Fibroblast of lung (primary cell): ENCODE measurements at regions not wholly inside any gene's neighbourhood (a gene's known extent, or its start where the extent isn't known, plus 50 kb on each side); places are given as distances from the start of the nearest gene placed in this dataset.
"Not testable (repeated sequence)": the region's sequence is repeated elsewhere in the genome, so short reads cannot be mapped to it uniquely, and the experiment has no call there.

Experiments
- DNase-seq, 2 donors: peaks; one replicate each; pipeline versions ENCODE4 v3.0.0 to v3.0.0-alpha.2; 2010; ENCODE audit warnings: low read depth in 2 of 2
- H2AFZ ChIP-seq: 2 replicates; pipeline ENCODE4 v1.5.1; 2012; ENCODE audit warnings: low read length, control low read depth, inconsistent platforms
- H3K27ac ChIP-seq: 2 replicates; pipeline ENCODE4 v1.5.1; 2011; ENCODE audit warnings: low read length, control low read depth; ENCODE audit not compliant: insufficient read depth
- H3K27me3 ChIP-seq: 2 replicates; pipeline ENCODE4 v1.5.1; 2011; ENCODE audit warnings: mild to moderate bottlenecking, low read length; ENCODE audit not compliant: control insufficient read depth, insufficient read depth
- H3K36me3 ChIP-seq: 2 replicates; pipeline ENCODE4 v1.5.1; 2011; ENCODE audit warnings: low read length; ENCODE audit not compliant: control insufficient read depth, insufficient read depth
- H3K4me1 ChIP-seq: 2 replicates; pipeline ENCODE4 v1.5.1; 2011; ENCODE audit warnings: low read length; ENCODE audit not compliant: control insufficient read depth, insufficient read depth; ENCODE audit errors: extremely low read depth
- H3K4me2 ChIP-seq: 2 replicates; pipeline ENCODE4 v1.5.1; 2011; ENCODE audit warnings: low read length, control low read depth; ENCODE audit not compliant: insufficient read depth; ENCODE audit errors: extremely low read depth
- H3K4me3 ChIP-seq, 4 experiments: fragments of 200-600 bp in 1 of 4; sonication (generic) in 1 of 4; replicated peaks in 1 of 4; 2 replicates each; pipeline ENCODE4 v1.5.1; 2011 to 2016; ENCODE audit warnings: low read length in 4 of 4, low read depth in 3 of 4, mild to moderate bottlenecking in 3 of 4, control low read depth in 2 of 4, inconsistent platforms in 1 of 4, mixed read lengths in 1 of 4; ENCODE audit not compliant: insufficient read depth in 1 of 4; ENCODE audit errors: control extremely low read depth in 1 of 4
- H3K79me2 ChIP-seq: 2 replicates; pipeline ENCODE4 v1.5.1; 2012; ENCODE audit warnings: mild to moderate bottlenecking, low read length, inconsistent platforms; ENCODE audit not compliant: control insufficient read depth, insufficient read depth
- H3K9ac ChIP-seq: 2 replicates; pipeline ENCODE4 v1.5.1; 2011; ENCODE audit warnings: mild to moderate bottlenecking, low read length, control low read depth; ENCODE audit not compliant: insufficient read depth
- H3K9me3 ChIP-seq: 2 replicates; pipeline ENCODE4 v1.5.1; 2012; ENCODE audit warnings: low read depth, low read length; ENCODE audit not compliant: control insufficient read depth, insufficient read depth
- H4K20me1 ChIP-seq: 2 replicates; pipeline ENCODE4 v1.5.1; 2011; ENCODE audit warnings: low read length; ENCODE audit not compliant: control insufficient read depth, insufficient read depth; ENCODE audit errors: extremely low read depth
- CTCF ChIP-seq, 2 donors: IDR thresholded peaks in 1 of 2; conservative IDR thresholded peaks in 1 of 2; 1 replicate in 1 of 2; 2 replicates in 1 of 2; pipeline ENCODE4 v1.5.1; 2011 to 2012; ENCODE audit warnings: low read length in 2 of 2, control low read depth in 1 of 2, inconsistent platforms in 1 of 2, low read depth in 1 of 2, mild to moderate bottlenecking in 1 of 2
- EZH2 ChIP-seq: IDR thresholded peaks from 2 replicates; pipeline ENCODE4 v1.5.1; 2012; ENCODE audit warnings: low read length, control low read depth, mild to moderate bottlenecking; ENCODE audit errors: missing control alignments

GRCh38 chr3:109411547-109411946, 74.2 kb upstream of the DPPA4 start:
- H4K20me1 ChIP-seq, result no peaks in the 10 kb centered on the region
- no peaks in the 10 kb centered on the region for H3K27me3 ChIP-seq
- H2AFZ ChIP-seq, result no peak overlapping the region
- no peak for DNase-seq
- H3K36me3 ChIP-seq, result no peaks in the 10 kb centered on the region
- no peaks in the 10 kb centered on the region for H3K79me2 ChIP-seq
- TF ChIP-seq EZH2 (no peak), CTCF (conservative IDR thresholded peaks at IDR 0.05 in 1 of 2, IDR thresholded peaks at IDR 0.05 in 1 of 2; ENCODE audit: low read depth in 1 of 2, low read length in 2 of 2) (no peak)
- H3K4me2 ChIP-seq, result no peak overlapping the region
- no peak overlapping the region for H3K9ac ChIP-seq
- H3K9me3 ChIP-seq, result no peaks in the 10 kb centered on the region
- H3K4me3 ChIP-seq, result no peak overlapping the region
- no peak overlapping the region for H3K27ac ChIP-seq
- no peaks in the 10 kb centered on the region for H3K4me1 ChIP-seq

GRCh38 chr3:109396806-109397205, 59.5 kb upstream of the DPPA4 start:
- no peaks in the 10 kb centered on the region for H3K4me1 ChIP-seq
- peak in 1 of 2 donors; percentile 44 for DNase-seq
- no peak overlapping the region for H2AFZ ChIP-seq
- H3K36me3 ChIP-seq, result no peaks in the 10 kb centered on the region
- no peaks in the 10 kb centered on the region for H3K79me2 ChIP-seq
- TF ChIP-seq EZH2 (no peak), CTCF (conservative IDR thresholded peaks at IDR 0.05 in 1 of 2, IDR thresholded peaks at IDR 0.05 in 1 of 2; ENCODE audit: low read depth in 1 of 2, low read length in 2 of 2) (no peak)
- H4K20me1 ChIP-seq, result no peaks in the 10 kb centered on the region
- no peak overlapping the region for H3K4me2 ChIP-seq
- H3K27ac ChIP-seq, result no peak overlapping the region
- H3K9me3 ChIP-seq, result no peaks in the 10 kb centered on the region
- H3K27me3 ChIP-seq, result no peaks in the 10 kb centered on the region
- H3K9ac ChIP-seq, result no peak overlapping the region
- no peak overlapping the region for H3K4me3 ChIP-seq

- not testable (repeated sequence) for DNase-seq, H3K4me1 ChIP-seq, H3K4me3 ChIP-seq, H3K9me3 ChIP-seq, H3K27me3 ChIP-seq, H3K27ac ChIP-seq, H2AFZ ChIP-seq, H3K79me2 ChIP-seq, H3K9ac ChIP-seq, H3K4me2 ChIP-seq, H3K36me3 ChIP-seq, H4K20me1 ChIP-seq
Observed at GRCh38 chr3:109393728-109394127, 56.4 kb upstream of the DPPA4 start.
